ENCODE measurements at regions not wholly inside any gene's neighbourhood (a gene's known extent, or its start where the extent isn't known, plus 50 kb on each side); places are given as distances from the start of the nearest gene placed in this dataset.
A peak's percentile ranks its signal among the peaks of the same experiment; 100 is the strongest.

GRCh38 chr13:74026753-74027152 lies 107.5 kb downstream of the KLF12 start:
- peaks cover 7% of the 10 kb centered on the region; the same call in 1 of the 2 replicates for H3K4me1 ChIP-seq (ENCODE audit: insufficient read depth, low read length)
- H3K9me2 ChIP-seq (replicated peaks; ENCODE audit: low read length) = no peaks in the 10 kb centered on the region
- H3K27me3 ChIP-seq (ENCODE audit: low read length) = no peaks in the 10 kb centered on the region
- H3K4me3 ChIP-seq (ENCODE audit: low read length) = no peak overlapping the region
- H2AFZ ChIP-seq (ENCODE audit: low read length) = no peak overlapping the region
- DNase-seq = peak; percentile 23
- CTCF ChIA-PET = no interaction called here
- TF ChIP-seq EZH2phosphoT487 (IDR thresholded peaks at IDR 0.05; ENCODE audit: borderline replicate concordance, low read length) (no peak), EZH2 (IDR thresholded peaks at IDR 0.05; ENCODE audit: low read length, unreplicated experiment) (no peak)
- TF ChIP-seq, protein P1, sequence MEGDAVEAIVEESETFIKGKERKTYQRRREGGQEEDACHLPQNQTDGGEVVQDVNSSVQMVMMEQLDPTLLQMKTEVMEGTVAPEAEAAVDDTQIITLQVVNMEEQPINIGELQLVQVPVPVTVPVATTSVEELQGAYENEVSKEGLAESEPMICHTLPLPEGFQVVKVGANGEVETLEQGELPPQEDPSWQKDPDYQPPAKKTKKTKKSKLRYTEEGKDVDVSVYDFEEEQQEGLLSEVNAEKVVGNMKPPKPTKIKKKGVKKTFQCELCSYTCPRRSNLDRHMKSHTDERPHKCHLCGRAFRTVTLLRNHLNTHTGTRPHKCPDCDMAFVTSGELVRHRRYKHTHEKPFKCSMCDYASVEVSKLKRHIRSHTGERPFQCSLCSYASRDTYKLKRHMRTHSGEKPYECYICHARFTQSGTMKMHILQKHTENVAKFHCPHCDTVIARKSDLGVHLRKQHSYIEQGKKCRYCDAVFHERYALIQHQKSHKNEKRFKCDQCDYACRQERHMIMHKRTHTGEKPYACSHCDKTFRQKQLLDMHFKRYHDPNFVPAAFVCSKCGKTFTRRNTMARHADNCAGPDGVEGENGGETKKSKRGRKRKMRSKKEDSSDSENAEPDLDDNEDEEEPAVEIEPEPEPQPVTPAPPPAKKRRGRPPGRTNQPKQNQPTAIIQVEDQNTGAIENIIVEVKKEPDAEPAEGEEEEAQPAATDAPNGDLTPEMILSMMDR (conservative IDR thresholded peaks at IDR 0.05; ENCODE audit: low read depth, low read length) = no peak
- H3K79me2 ChIP-seq (ENCODE audit: low read length) = no peaks in the 10 kb centered on the region
- BruUV-seq (replicated peaks) = no TSS peak
- H3K36me3 ChIP-seq (ENCODE audit: low read depth, low read length) = no peaks in the 10 kb centered on the region
- peak; percentile 22; the same call in 1 of the 2 replicates for ATAC-seq
- H4K20me1 ChIP-seq (ENCODE audit: low read length) = no peaks in the 10 kb centered on the region
- no peaks in the 10 kb centered on the region for H3F3A ChIP-seq (ENCODE audit: low read length, unreplicated experiment)
- H3K27ac ChIP-seq (ENCODE audit: low read length) = no peak overlapping the region
- intact Hi-C loops (cut with micrococcal nuclease) = no loop called here
- no peak overlapping the region for H3K9ac ChIP-seq (ENCODE audit: low read length)
- POLR2A ChIA-PET (ENCODE audit: unreplicated experiment) = interaction anchor here (0.5 kb wide), 1 partner anchor 214 kb away, joined by 10 read pairs; no protein-coding TSS in a partner anchor
- no peaks in the 10 kb centered on the region for H3K9me3 ChIP-seq (ENCODE audit: low read length)
- H3K4me2 ChIP-seq (ENCODE audit: low read length) = no peak overlapping the region

GRCh38 chr13:74025369-74025768 lies 108.8 kb downstream of the KLF12 start:
- CTCF ChIA-PET = no interaction called here
- Histone ChIP-seq H3K9me3 (ENCODE audit: low read length) (no peaks in the 10 kb centered on the region), H3K9ac (ENCODE audit: low read length) (no peak overlapping the region), H4K20me1 (ENCODE audit: low read length) (no peaks in the 10 kb centered on the region), H3K27ac (ENCODE audit: low read length) (no peak overlapping the region), H3K4me2 (ENCODE audit: low read length) (no peak overlapping the region), H3K9me2 (replicated peaks; ENCODE audit: low read length) (no peaks in the 10 kb centered on the region), H3K4me3 (ENCODE audit: low read length) (no peak overlapping the region), H3K79me2 (ENCODE audit: low read length) (no peaks in the 10 kb centered on the region), H3F3A (ENCODE audit: low read length, unreplicated experiment) (no peaks in the 10 kb centered on the region), H3K36me3 (ENCODE audit: low read depth, low read length) (no peaks in the 10 kb centered on the region), H2AFZ (ENCODE audit: low read length) (no peak overlapping the region), H3K4me1 (ENCODE audit: insufficient read depth, low read length) (peaks cover 7% of the 10 kb centered on the region; the same call in 1 of the 2 replicates), H3K27me3 (ENCODE audit: low read length) (no peaks in the 10 kb centered on the region)
- no peak for ATAC-seq
- POLR2A ChIA-PET (ENCODE audit: unreplicated experiment) = no interaction called here
- intact Hi-C loops (cut with micrococcal nuclease) = no loop called here
- BruUV-seq (replicated peaks) = no TSS peak
- no peak for DNase-seq
- TF ChIP-seq EZH2phosphoT487 (IDR thresholded peaks at IDR 0.05; ENCODE audit: borderline replicate concordance, low read length) (no peak), EZH2 (IDR thresholded peaks at IDR 0.05; ENCODE audit: low read length, unreplicated experiment) (no peak)
- TF ChIP-seq, protein P1 (conservative IDR thresholded peaks at IDR 0.05; ENCODE audit: low read depth, low read length) = no peak

- no peaks in the 10 kb centered on the region for H3K79me2 ChIP-seq (ENCODE audit: low read length)
- intact Hi-C loops (cut with micrococcal nuclease) = no loop called here
Observed at GRCh38 chr13:74024856-74025255, 109.3 kb downstream of the KLF12 start.

More at GRCh38 chr13:74024856-74025255, 109.3 kb downstream of the KLF12 start:
- TF ChIP-seq, protein P1 (conservative IDR thresholded peaks at IDR 0.05; ENCODE audit: low read depth, low read length) = no peak
- TF ChIP-seq EZH2phosphoT487 (IDR thresholded peaks at IDR 0.05; ENCODE audit: borderline replicate concordance, low read length) (no peak), EZH2 (IDR thresholded peaks at IDR 0.05; ENCODE audit: low read length, unreplicated experiment) (no peak)
- Histone ChIP-seq H3F3A (ENCODE audit: low read length, unreplicated experiment) (no peaks in the 10 kb centered on the region), H3K36me3 (ENCODE audit: low read depth, low read length) (no peaks in the 10 kb centered on the region), H3K9me2 (replicated peaks; ENCODE audit: low read length) (no peaks in the 10 kb centered on the region), H3K4me3 (ENCODE audit: low read length) (no peak overlapping the region), H4K20me1 (ENCODE audit: low read length) (no peaks in the 10 kb centered on the region), H3K4me2 (ENCODE audit: low read length) (no peak overlapping the region), H3K9me3 (ENCODE audit: low read length) (no peaks in the 10 kb centered on the region), H2AFZ (ENCODE audit: low read length) (no peak overlapping the region), H3K4me1 (ENCODE audit: insufficient read depth, low read length) (peaks cover 7% of the 10 kb centered on the region; the same call in 1 of the 2 replicates), H3K27ac (ENCODE audit: low read length) (no peak overlapping the region), H3K27me3 (ENCODE audit: low read length) (no peaks in the 10 kb centered on the region), H3K9ac (ENCODE audit: low read length) (no peak overlapping the region)
- CTCF ChIA-PET = no interaction called here
- no TSS peak for BruUV-seq (replicated peaks)
- ATAC-seq (no peak), DNase-seq (no peak)
- POLR2A ChIA-PET (ENCODE audit: unreplicated experiment) = no interaction called here

Data from PC-3 (cell line).